ENCODE measurements at regions not wholly inside any gene's neighbourhood (a gene's known extent, or its start where the extent isn't known, plus 50 kb on each side); places are given as distances from the start of the nearest gene placed in this dataset.

DNA sequence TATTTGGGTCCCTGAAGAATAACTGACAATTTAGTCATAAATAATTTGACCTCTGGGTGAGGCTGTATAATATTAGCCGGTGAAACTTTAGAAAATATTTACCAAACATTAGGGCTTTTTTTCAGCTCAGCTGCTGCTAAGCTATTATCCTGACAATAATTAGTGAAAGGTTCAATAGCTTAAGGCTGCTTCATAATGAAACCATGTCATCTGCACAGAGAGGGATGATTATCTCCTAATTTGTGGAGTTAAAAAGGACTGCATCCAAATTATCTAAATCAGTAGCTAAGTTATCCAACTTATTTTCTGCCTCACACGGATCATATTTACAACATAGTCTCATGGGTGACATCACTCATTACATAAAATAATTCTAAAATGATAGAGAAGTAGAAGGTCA lies 1249.8 kb downstream of the RAPGEF2 start:
- no peak for ATAC-seq
- Histone ChIP-seq H3K4me3 (no peak overlapping the region), H3K4me2 (no peak overlapping the region), H3K27ac (no peak overlapping the region), H3K9me3 (no peaks in the 10 kb centered on the region), H3K4me1 (no peaks in the 10 kb centered on the region)
- WGBS (ENCODE audit: missing lambda C conversion rate) = 67% methylated on average over 2 of the region's 2 CpGs
- no peak for FAIRE-seq
- no peak for TF ChIP-seq POLR2A (IDR thresholded peaks at IDR 0.05; ENCODE audit: low read length)
- TF ChIP-seq RNF2 (IDR thresholded peaks at IDR 0.05; ENCODE audit: borderline replicate concordance, low read depth) = no peak
- TF ChIP-seq, protein P1, sequence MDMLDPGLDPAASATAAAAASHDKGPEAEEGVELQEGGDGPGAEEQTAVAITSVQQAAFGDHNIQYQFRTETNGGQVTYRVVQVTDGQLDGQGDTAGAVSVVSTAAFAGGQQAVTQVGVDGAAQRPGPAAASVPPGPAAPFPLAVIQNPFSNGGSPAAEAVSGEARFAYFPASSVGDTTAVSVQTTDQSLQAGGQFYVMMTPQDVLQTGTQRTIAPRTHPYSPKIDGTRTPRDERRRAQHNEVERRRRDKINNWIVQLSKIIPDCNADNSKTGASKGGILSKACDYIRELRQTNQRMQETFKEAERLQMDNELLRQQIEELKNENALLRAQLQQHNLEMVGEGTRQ (IDR thresholded peaks at IDR 0.05) = no peak
- TF ChIP-seq NFE2L2 (conservative IDR thresholded peaks at IDR 0.05; ENCODE audit: low read length) = no peak
- TF ChIP-seq CHD2 (IDR thresholded peaks at IDR 0.05; ENCODE audit: low read length, partially characterized antibody) = no peak
- no peak for TF ChIP-seq ZSCAN20 (CRISPR knock-in tag; IDR thresholded peaks at IDR 0.05)
- no peak for TF ChIP-seq CEBPB (IDR thresholded peaks at IDR 0.05)
- TF ChIP-seq HEYL (CRISPR knock-in tag; IDR thresholded peaks at IDR 0.05) = no peak
- no peak for TF ChIP-seq ESRRA (IDR thresholded peaks at IDR 0.05; ENCODE audit: borderline replicate concordance, low read length)
- TF ChIP-seq ZNF302 (CRISPR knock-in tag; IDR thresholded peaks at IDR 0.05) = no peak
- no peak for TF ChIP-seq SREBF2 (IDR thresholded peaks at IDR 0.05)
- TF ChIP-seq HOXB13 (CRISPR knock-in tag; IDR thresholded peaks at IDR 0.05; ENCODE audit: low read depth) = no peak
- TF ChIP-seq CHD4 (IDR thresholded peaks at IDR 0.05; ENCODE audit: borderline replicate concordance) = no peak
- DNase-seq (ENCODE audit: low read depth in 1 of 2, low spot score in 1 of 2) = no peak
- ChIA-PET POLR2A (no interaction called here), CTCF (no interaction called here)

DNA sequence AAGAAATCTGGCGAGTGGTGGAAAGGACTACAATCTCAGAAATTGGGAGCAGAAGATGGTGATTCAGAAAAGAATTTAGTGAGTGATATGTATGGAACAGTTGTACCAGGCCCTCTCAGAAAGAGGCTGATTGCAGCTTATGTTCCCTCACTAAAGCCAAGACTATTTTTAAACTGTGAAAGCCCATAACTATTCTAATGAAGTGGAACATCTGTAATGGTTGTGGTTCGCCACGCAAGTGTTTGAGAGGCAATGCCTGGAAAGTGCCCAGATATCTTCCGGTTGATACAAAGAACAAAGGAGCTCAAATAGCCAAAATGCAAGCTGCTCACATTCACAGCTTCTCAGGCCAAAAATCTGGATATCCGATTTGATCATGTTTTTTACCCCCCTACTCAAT lies 1250.7 kb downstream of the RAPGEF2 start:
- WGBS (ENCODE audit: missing lambda C conversion rate) = 87% methylated on average over 5 of the region's 5 CpGs
- POLR2A ChIA-PET = no interaction called here

DNA sequence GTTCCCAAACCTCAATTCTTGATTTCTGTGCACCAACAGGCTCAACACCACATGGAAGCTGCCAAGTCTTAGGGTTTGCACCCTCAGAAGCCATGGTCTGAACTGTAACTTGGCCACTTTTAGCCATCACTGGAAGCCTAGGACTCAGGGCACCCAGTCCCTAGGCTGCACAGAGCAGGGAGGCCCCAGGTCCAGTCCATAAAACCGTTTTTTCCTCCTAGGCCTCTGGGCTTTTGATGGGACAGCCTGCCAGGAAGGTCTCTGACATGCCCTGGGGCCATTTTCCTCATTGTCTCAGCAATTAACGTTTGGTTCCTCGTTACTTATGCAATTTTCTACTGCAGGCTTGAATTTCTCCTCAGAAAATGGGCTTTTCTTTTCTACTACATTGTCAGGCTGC lies 1259.6 kb downstream of the RAPGEF2 start:
- DNase-seq (ENCODE audit: low read depth in 1 of 2, low spot score in 1 of 2) (no peak), FAIRE-seq (no peak), ATAC-seq (no peak)
- peak; percentile 70 for TF ChIP-seq ZFP36 (IDR thresholded peaks at IDR 0.05; ENCODE audit: borderline replicate concordance, partially characterized antibody)
- no peak for TF ChIP-seq POLR2AphosphoS2 (conservative IDR thresholded peaks at IDR 0.05; ENCODE audit: low read length)
- no peak overlapping the region for H3K27ac ChIP-seq
- no peaks in the 10 kb centered on the region for H3K4me1 ChIP-seq
- no peak overlapping the region for H3K4me2 ChIP-seq
- H3K4me3 ChIP-seq = no peak overlapping the region
- 9% methylated on average over 3 of the region's 3 CpGs for WGBS (ENCODE audit: missing lambda C conversion rate)
- ChIA-PET POLR2A (no interaction called here), CTCF (no interaction called here)
- no peaks in the 10 kb centered on the region for H3K9me3 ChIP-seq

More for the DNA sequence above, 1250.7 kb downstream of the RAPGEF2 start:
- CTCF ChIA-PET = no interaction called here
- Histone ChIP-seq H3K4me3 (no peak overlapping the region), H3K9me3 (no peaks in the 10 kb centered on the region), H3K4me1 (no peaks in the 10 kb centered on the region), H3K4me2 (no peak overlapping the region), H3K27ac (no peak overlapping the region)
- ATAC-seq = no peak
- no peak for DNase-seq (ENCODE audit: low read depth in 1 of 2, low spot score in 1 of 2)
- FAIRE-seq = no peak
- TF ChIP-seq JUNB (IDR thresholded peaks at IDR 0.05) = no peak
- no peak for TF ChIP-seq JUN (IDR thresholded peaks at IDR 0.05)
- TF ChIP-seq, protein P1 (IDR thresholded peaks at IDR 0.05) = no peak
- no peak for TF ChIP-seq FOXS1 (CRISPR knock-in tag; IDR thresholded peaks at IDR 0.05)
- no peak for TF ChIP-seq NR3C1 (IDR thresholded peaks at IDR 0.05)
- TF ChIP-seq HEYL (CRISPR knock-in tag; IDR thresholded peaks at IDR 0.05) = no peak
- TF ChIP-seq, protein P2, sequence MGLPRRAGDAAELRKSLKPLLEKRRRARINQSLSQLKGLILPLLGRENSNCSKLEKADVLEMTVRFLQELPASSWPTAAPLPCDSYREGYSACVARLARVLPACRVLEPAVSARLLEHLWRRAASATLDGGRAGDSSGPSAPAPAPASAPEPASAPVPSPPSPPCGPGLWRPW (IDR thresholded peaks at IDR 0.05) = no peak
- TF ChIP-seq EP300 (IDR thresholded peaks at IDR 0.05) = no peak
- no peak for TF ChIP-seq CHD2 (IDR thresholded peaks at IDR 0.05; ENCODE audit: low read length, partially characterized antibody)
- no peak for TF ChIP-seq MYC (IDR thresholded peaks at IDR 0.05; ENCODE audit: borderline replicate concordance, low read length)
- TF ChIP-seq HOXB5 (CRISPR knock-in tag; IDR thresholded peaks at IDR 0.05) = no peak
- TF ChIP-seq MAZ (IDR thresholded peaks at IDR 0.05; ENCODE audit: borderline replicate concordance, low read depth, low read length) = no peak
- TF ChIP-seq EHMT2 (IDR thresholded peaks at IDR 0.05; ENCODE audit: low read depth) = no peak
- TF ChIP-seq SREBF2 (IDR thresholded peaks at IDR 0.05) = no peak
